Neural cell (in vitro differentiated cells): ENCODE measurements at regions not wholly inside any gene's neighbourhood (a gene's known extent, or its start where the extent isn't known, plus 50 kb on each side); places are given as distances from the start of the nearest gene placed in this dataset.

ENCODE experiments used
- H2AFZ ChIP-seq: fragments of 200-600, 300-800 bp; sonication (generic), shearing (Covaris generic); 2 replicates; pipeline ENCODE4 v1.6.0; 2014; ENCODE audit warnings: low read depth, mild to moderate bottlenecking, antibody characterized with exemption, low read length, moderate library complexity
- H3F3A ChIP-seq: fragments of 200-600 bp; shearing (Covaris generic); 2 replicates; pipeline ENCODE4 v1.6.1; 2016; ENCODE audit warnings: mild to moderate bottlenecking, moderate library complexity, mixed read lengths, antibody characterized with exemption, low read length; ENCODE audit not compliant: insufficient read depth, poor library complexity, severe bottlenecking
- H3K27ac ChIP-seq: fragments of 200-600, 300-800 bp; sonication (generic), shearing (Covaris generic); 2 replicates; pipeline ENCODE4 v1.5.1; 2014; ENCODE audit warnings: mild to moderate bottlenecking, low read length, moderate library complexity
- H3K27me3 ChIP-seq: fragments of 300-800, 200-600 bp; sonication (generic), shearing (Covaris generic); 2 replicates; pipeline ENCODE4 v1.6.0; 2014; ENCODE audit warnings: mild to moderate bottlenecking, low read depth, low read length, moderate library complexity; ENCODE audit not compliant: insufficient read depth
- H3K36me3 ChIP-seq: fragments of 300-800, 200-600 bp; sonication (generic), shearing (Covaris generic); 2 replicates; pipeline ENCODE4 v1.5.1; 2014; ENCODE audit warnings: mild to moderate bottlenecking, antibody characterized with exemption, low read length, moderate library complexity; ENCODE audit not compliant: insufficient read depth
- H3K4me2 ChIP-seq: fragments of 300-800, 200-600 bp; sonication (generic), shearing (Covaris generic); 2 replicates; pipeline ENCODE4 v1.6.0; 2014; ENCODE audit warnings: mild to moderate bottlenecking, low read length
- H3K4me3 ChIP-seq: fragments of 300-800, 200-600 bp; sonication (generic), shearing (Covaris generic); 2 replicates; pipeline ENCODE4 v1.5.1; 2014; ENCODE audit warnings: mild to moderate bottlenecking, low read length, moderate library complexity
- H3K79me2 ChIP-seq: fragments of 200-600 bp; shearing (Covaris generic); replicated peaks from 2 replicates; pipeline ENCODE4 v1.6.0; 2014; ENCODE audit warnings: mild to moderate bottlenecking, low read length, moderate library complexity; ENCODE audit not compliant: insufficient read depth
- H3K9ac ChIP-seq: fragments of 300-800, 200-600 bp; sonication (generic), shearing (Covaris generic); 2 replicates; pipeline ENCODE4 v1.6.1; 2016; ENCODE audit warnings: mild to moderate bottlenecking, low read length, mixed read lengths
- H3K9me2 ChIP-seq: fragments of 200-600 bp; shearing (Covaris generic); 2 replicates; pipeline ENCODE4 v1.6.1; 2016; ENCODE audit warnings: mild to moderate bottlenecking, low read length, mixed read lengths; ENCODE audit not compliant: insufficient read depth
- H3K9me3 ChIP-seq: fragments of 200-600, 300-800 bp; sonication (generic), shearing (Covaris generic); 2 replicates; pipeline ENCODE4 v1.6.1; 2016; ENCODE audit warnings: mild to moderate bottlenecking, mixed run types, low read length, moderate library complexity, mixed read lengths
- H4K20me1 ChIP-seq: fragments of 200-600 bp; shearing (Covaris generic); 2 replicates; pipeline ENCODE4 v1.6.1; 2016; ENCODE audit warnings: mild to moderate bottlenecking, mixed run types; ENCODE audit not compliant: insufficient read depth
- CTCF ChIP-seq: fragments of 450-650 bp; IDR thresholded peaks from 2 replicates; pipeline ENCODE4 v1.5.1; 2014; ENCODE audit warnings: antibody characterized with exemption, mild to moderate bottlenecking, moderate library complexity; ENCODE audit not compliant: poor library complexity, severe bottlenecking
- EP300 ChIP-seq: fragments of 450-650 bp; conservative IDR thresholded peaks from 2 replicates; pipeline ENCODE4 v1.6.1; 2014; ENCODE audit warnings: antibody characterized with exemption, mild to moderate bottlenecking, moderate library complexity; ENCODE audit not compliant: poor library complexity, severe bottlenecking
- MXI1 ChIP-seq: fragments of 450-650 bp; conservative IDR thresholded peaks from 2 replicates; pipeline ENCODE4 v1.6.1; 2014; ENCODE audit warnings: antibody characterized with exemption, mild to moderate bottlenecking; ENCODE audit not compliant: poor library complexity, severe bottlenecking
- POLR2AphosphoS5 ChIP-seq: IDR thresholded peaks from 2 replicates; pipeline ENCODE4 v1.6.1; 2012
- RAD21 ChIP-seq: fragments of 450-650 bp; conservative IDR thresholded peaks from 2 replicates; pipeline ENCODE4 v1.6.1; 2014; ENCODE audit warnings: antibody characterized with exemption, mild to moderate bottlenecking, moderate library complexity
- SMC3 ChIP-seq: fragments of 450-650 bp; conservative IDR thresholded peaks from 2 replicates; pipeline ENCODE4 v1.6.1; 2014; ENCODE audit warnings: antibody characterized with exemption, mild to moderate bottlenecking, moderate library complexity; ENCODE audit not compliant: poor library complexity
- TAF1 ChIP-seq: IDR thresholded peaks from 2 replicates; pipeline ENCODE4 v1.6.1; 2012; ENCODE audit warnings: low read depth

GRCh38 chr13:69579351-69579750, 528.3 kb upstream of the ATXN8OS start:
- Histone ChIP-seq H3K9me3 (no peaks in the 10 kb centered on the region), H3K9ac (no peak overlapping the region), H3F3A (no peaks in the 10 kb centered on the region), H4K20me1 (no peaks in the 10 kb centered on the region), H3K4me3 (no peak overlapping the region), H3K36me3 (no peaks in the 10 kb centered on the region), H3K27me3 (no peaks in the 10 kb centered on the region), H3K9me2 (no peaks in the 10 kb centered on the region), H3K4me2 (no peak overlapping the region), H3K79me2 (no peaks in the 10 kb centered on the region), H3K27ac (no peak overlapping the region), H2AFZ (no peak overlapping the region)
- TF ChIP-seq RAD21 (peak; percentile 78), MXI1 (no peak), EP300 (no peak), CTCF (peak; percentile 77), SMC3 (peak; percentile 82), POLR2AphosphoS5 (no peak)

- no peaks in the 10 kb centered on the region for H3K9me2 ChIP-seq
- H3F3A ChIP-seq = no peaks in the 10 kb centered on the region
- no peak overlapping the region for H3K27ac ChIP-seq
- no peaks in the 10 kb centered on the region for H3K36me3 ChIP-seq
- H3K4me3 ChIP-seq = no peak overlapping the region
- H3K9ac ChIP-seq = no peak overlapping the region
- no peaks in the 10 kb centered on the region for H3K9me3 ChIP-seq
- H2AFZ ChIP-seq = no peak overlapping the region
- H3K79me2 ChIP-seq = no peaks in the 10 kb centered on the region
- H4K20me1 ChIP-seq = no peaks in the 10 kb centered on the region
- no peak for TF ChIP-seq SMC3
- no peak for TF ChIP-seq POLR2AphosphoS5
- TF ChIP-seq TAF1 = no peak
- no peaks in the 10 kb centered on the region for H3K27me3 ChIP-seq
- no peak overlapping the region for H3K4me2 ChIP-seq
Measured at GRCh38 chr13:69571606-69572323, 535.9 kb upstream of the ATXN8OS start.

GRCh38 chr13:69567514-69567913, 540.1 kb upstream of the ATXN8OS start:
- H4K20me1 ChIP-seq = no peaks in the 10 kb centered on the region
- H3K4me3 ChIP-seq = no peak overlapping the region

More at GRCh38 chr13:69567514-69567913, 540.1 kb upstream of the ATXN8OS start:
- Histone ChIP-seq H3K27ac (no peak overlapping the region), H3K36me3 (no peaks in the 10 kb centered on the region), H3K79me2 (no peaks in the 10 kb centered on the region), H3K9ac (no peak overlapping the region), H2AFZ (no peak overlapping the region), H3F3A (no peaks in the 10 kb centered on the region), H3K27me3 (no peaks in the 10 kb centered on the region), H3K4me2 (no peak overlapping the region), H3K9me3 (no peaks in the 10 kb centered on the region), H3K9me2 (no peaks in the 10 kb centered on the region)
- TF ChIP-seq TAF1 = no peak
- TF ChIP-seq CTCF = no peak
- no peak for TF ChIP-seq MXI1
